GM21367 (cell line): ENCODE measurements at regions not wholly inside any gene's neighbourhood (a gene's known extent, or its start where the extent isn't known, plus 50 kb on each side); places are given as distances from the start of the nearest gene placed in this dataset.

Source experiments
- ATAC-seq: cut with Tn5 transposase; IDR thresholded peaks from one replicate; pipeline ENCODE4 v1.9.1; 2021; ENCODE audit not compliant: unreplicated experiment

- ATAC-seq: no peak
Measured at GRCh38 chr10:129165076-129165720, 301.8 kb upstream of the MGMT start.

GRCh38 chr10:129165770-129166169 lies 301.3 kb upstream of the MGMT start:
- no peak for ATAC-seq

GRCh38 chr10:129168660-129169059 lies 298.4 kb upstream of the MGMT start:
- ATAC-seq: no peak

GRCh38 chr10:129169115-129169514 lies 297.9 kb upstream of the MGMT start:
- no peak for ATAC-seq

GRCh38 chr10:129170812-129171211 lies 296.2 kb upstream of the MGMT start:
- ATAC-seq: no peak

GRCh38 chr10:129171812-129172211 lies 295.2 kb upstream of the MGMT start:
- no peak for ATAC-seq

- no peak for ATAC-seq
Measured at GRCh38 chr10:129174232-129175014, 292.6 kb upstream of the MGMT start.

GRCh38 chr10:129179245-129179971 lies 287.6 kb upstream of the MGMT start:
- no peak for ATAC-seq

GRCh38 chr10:129179972-129180678 lies 286.9 kb upstream of the MGMT start:
- ATAC-seq: no peak

GRCh38 chr10:129184196-129184595 lies 282.8 kb upstream of the MGMT start:
- no peak for ATAC-seq

GRCh38 chr10:129187331-129187730 lies 279.7 kb upstream of the MGMT start:
- ATAC-seq: no peak

- no peak for ATAC-seq
Measured at GRCh38 chr10:129191797-129192196, 275.2 kb upstream of the MGMT start.

GRCh38 chr10:129192344-129193128 lies 274.5 kb upstream of the MGMT start:
- ATAC-seq: no peak

- no peak for ATAC-seq
Measured at GRCh38 chr10:129193148-129193547, 273.9 kb upstream of the MGMT start.

GRCh38 chr10:129194181-129194870 lies 272.7 kb upstream of the MGMT start:
- no peak for ATAC-seq

GRCh38 chr10:129199826-129200225 lies 267.2 kb upstream of the MGMT start:
- no peak for ATAC-seq

GRCh38 chr10:129203819-129204218 lies 263.2 kb upstream of the MGMT start:
- no peak for ATAC-seq

GRCh38 chr10:129207297-129207696 lies 259.7 kb upstream of the MGMT start:
- ATAC-seq: no peak

GRCh38 chr10:129210876-129211275 lies 256.2 kb upstream of the MGMT start:
- no peak for ATAC-seq

GRCh38 chr10:129213256-129213655 lies 253.8 kb upstream of the MGMT start:
- no peak for ATAC-seq
